ENCODE measurements at regions not wholly inside any gene's neighbourhood (a gene's known extent, or its start where the extent isn't known, plus 50 kb on each side); places are given as distances from the start of the nearest gene placed in this dataset.

GRCh38 chr4:96056346-96056934 is 216.5 kb downstream of the PDHA2 start:
- TF ChIP-seq, protein P1, sequence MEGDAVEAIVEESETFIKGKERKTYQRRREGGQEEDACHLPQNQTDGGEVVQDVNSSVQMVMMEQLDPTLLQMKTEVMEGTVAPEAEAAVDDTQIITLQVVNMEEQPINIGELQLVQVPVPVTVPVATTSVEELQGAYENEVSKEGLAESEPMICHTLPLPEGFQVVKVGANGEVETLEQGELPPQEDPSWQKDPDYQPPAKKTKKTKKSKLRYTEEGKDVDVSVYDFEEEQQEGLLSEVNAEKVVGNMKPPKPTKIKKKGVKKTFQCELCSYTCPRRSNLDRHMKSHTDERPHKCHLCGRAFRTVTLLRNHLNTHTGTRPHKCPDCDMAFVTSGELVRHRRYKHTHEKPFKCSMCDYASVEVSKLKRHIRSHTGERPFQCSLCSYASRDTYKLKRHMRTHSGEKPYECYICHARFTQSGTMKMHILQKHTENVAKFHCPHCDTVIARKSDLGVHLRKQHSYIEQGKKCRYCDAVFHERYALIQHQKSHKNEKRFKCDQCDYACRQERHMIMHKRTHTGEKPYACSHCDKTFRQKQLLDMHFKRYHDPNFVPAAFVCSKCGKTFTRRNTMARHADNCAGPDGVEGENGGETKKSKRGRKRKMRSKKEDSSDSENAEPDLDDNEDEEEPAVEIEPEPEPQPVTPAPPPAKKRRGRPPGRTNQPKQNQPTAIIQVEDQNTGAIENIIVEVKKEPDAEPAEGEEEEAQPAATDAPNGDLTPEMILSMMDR (IDR thresholded peaks at IDR 0.05) = no peak
- no peak for TF ChIP-seq POLR2A (IDR thresholded peaks at IDR 0.05)

Data from suprapubic skin (tissue), 3 donors.